ENCODE measurements at regions not wholly inside any gene's neighbourhood (a gene's known extent, or its start where the extent isn't known, plus 50 kb on each side); places are given as distances from the start of the nearest gene placed in this dataset.

DNA sequence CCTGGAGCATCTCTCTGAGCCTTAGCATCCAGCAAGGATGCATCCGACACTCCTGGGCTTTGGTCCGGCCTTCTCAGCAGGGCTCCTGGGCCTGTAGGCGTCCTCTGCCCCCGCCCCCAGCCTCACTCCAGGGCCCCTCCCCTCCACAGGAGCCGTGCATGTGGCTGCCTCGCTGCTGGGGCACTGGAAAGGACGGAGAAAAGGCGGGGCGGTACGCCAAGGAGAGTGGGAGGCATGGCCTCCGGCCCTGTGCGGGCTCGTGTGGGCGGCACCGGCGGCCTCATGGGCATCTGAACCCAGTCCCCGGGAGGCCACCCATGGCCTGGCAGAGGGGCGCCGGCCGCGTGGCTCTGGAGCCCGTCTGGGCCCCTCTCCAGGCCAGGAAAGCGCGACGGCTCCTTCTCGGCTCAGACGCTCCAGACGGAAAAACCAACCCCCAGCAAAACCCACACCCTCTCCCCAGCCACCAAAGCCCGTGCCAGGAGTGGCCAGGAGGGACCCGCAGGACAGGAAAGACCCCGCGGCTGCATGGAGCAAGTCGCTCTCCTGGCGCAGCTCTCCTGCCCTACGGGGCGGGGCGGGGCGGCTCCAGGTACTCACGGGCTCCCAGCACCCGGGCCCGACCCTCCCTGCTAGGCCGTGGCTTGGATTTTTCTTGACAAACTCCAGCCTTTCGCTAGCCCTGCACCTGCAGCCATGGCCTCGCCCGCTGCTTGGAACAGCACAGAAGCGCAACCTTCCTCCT, 419.9 kb downstream of the QKI start:
- TF ChIP-seq EP300 (conservative IDR thresholded peaks at IDR 0.05; ENCODE audit: poor library complexity, severe bottlenecking) (no peak), CTCF (IDR thresholded peaks at IDR 0.05; ENCODE audit: poor library complexity, severe bottlenecking) (no peak), RAD21 (conservative IDR thresholded peaks at IDR 0.05) (no peak), EZH2 (IDR thresholded peaks at IDR 0.05; ENCODE audit: borderline replicate concordance, insufficient read depth, low read length, poor library complexity, severe bottlenecking) (no peak), POLR2AphosphoS5 (IDR thresholded peaks at IDR 0.05) (no peak)
- TF ChIP-seq, protein P1, sequence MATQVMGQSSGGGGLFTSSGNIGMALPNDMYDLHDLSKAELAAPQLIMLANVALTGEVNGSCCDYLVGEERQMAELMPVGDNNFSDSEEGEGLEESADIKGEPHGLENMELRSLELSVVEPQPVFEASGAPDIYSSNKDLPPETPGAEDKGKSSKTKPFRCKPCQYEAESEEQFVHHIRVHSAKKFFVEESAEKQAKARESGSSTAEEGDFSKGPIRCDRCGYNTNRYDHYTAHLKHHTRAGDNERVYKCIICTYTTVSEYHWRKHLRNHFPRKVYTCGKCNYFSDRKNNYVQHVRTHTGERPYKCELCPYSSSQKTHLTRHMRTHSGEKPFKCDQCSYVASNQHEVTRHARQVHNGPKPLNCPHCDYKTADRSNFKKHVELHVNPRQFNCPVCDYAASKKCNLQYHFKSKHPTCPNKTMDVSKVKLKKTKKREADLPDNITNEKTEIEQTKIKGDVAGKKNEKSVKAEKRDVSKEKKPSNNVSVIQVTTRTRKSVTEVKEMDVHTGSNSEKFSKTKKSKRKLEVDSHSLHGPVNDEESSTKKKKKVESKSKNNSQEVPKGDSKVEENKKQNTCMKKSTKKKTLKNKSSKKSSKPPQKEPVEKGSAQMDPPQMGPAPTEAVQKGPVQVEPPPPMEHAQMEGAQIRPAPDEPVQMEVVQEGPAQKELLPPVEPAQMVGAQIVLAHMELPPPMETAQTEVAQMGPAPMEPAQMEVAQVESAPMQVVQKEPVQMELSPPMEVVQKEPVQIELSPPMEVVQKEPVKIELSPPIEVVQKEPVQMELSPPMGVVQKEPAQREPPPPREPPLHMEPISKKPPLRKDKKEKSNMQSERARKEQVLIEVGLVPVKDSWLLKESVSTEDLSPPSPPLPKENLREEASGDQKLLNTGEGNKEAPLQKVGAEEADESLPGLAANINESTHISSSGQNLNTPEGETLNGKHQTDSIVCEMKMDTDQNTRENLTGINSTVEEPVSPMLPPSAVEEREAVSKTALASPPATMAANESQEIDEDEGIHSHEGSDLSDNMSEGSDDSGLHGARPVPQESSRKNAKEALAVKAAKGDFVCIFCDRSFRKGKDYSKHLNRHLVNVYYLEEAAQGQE (IDR thresholded peaks at IDR 0.05; ENCODE audit: borderline replicate concordance) = no peak

Measured in neural cell (in vitro differentiated cells).